Osteoblast (primary cell): ENCODE measurements at regions not wholly inside any gene's neighbourhood (a gene's known extent, or its start where the extent isn't known, plus 50 kb on each side); places are given as distances from the start of the nearest gene placed in this dataset.

Experiments
- DNase-seq: peaks from one replicate; pipeline ENCODE4 v3.0.0; 2011; ENCODE audit warnings: low spot score, mixed read lengths; ENCODE audit not compliant: insufficient read length; ENCODE audit errors: missing footprints
- H2AFZ ChIP-seq: 2 replicates; pipeline ENCODE4 v1.6.0; 2011; ENCODE audit warnings: mild to moderate bottlenecking, low read length
- H3K27ac ChIP-seq: 2 replicates; pipeline ENCODE4 v1.5.1; 2011; ENCODE audit warnings: mild to moderate bottlenecking, low read depth, low read length, moderate library complexity
- H3K27me3 ChIP-seq: 2 replicates; pipeline ENCODE4 v1.6.0; 2012; ENCODE audit warnings: mild to moderate bottlenecking, control low read depth, inconsistent platforms, low read length, moderate library complexity; ENCODE audit not compliant: insufficient read depth
- H3K36me3 ChIP-seq: 2 replicates; pipeline ENCODE4 v1.5.1; 2011; ENCODE audit warnings: mild to moderate bottlenecking, low read length, control low read depth, moderate library complexity; ENCODE audit not compliant: insufficient read depth
- H3K4me1 ChIP-seq: 2 replicates; pipeline ENCODE4 v1.5.1; 2011; ENCODE audit warnings: mild to moderate bottlenecking, low read length, control low read depth, moderate library complexity; ENCODE audit not compliant: insufficient read depth
- H3K4me2 ChIP-seq: 2 replicates; pipeline ENCODE4 v1.6.0; 2011; ENCODE audit warnings: mild to moderate bottlenecking, low read length; ENCODE audit not compliant: insufficient read depth
- H3K4me3 ChIP-seq: fragments of 200-600 bp; sonication (generic); 3 replicates; pipeline ENCODE4 v1.5.1; 2012; ENCODE audit warnings: mild to moderate bottlenecking, low read length, inconsistent platforms; ENCODE audit not compliant: insufficient read depth
- H3K79me2 ChIP-seq: 2 replicates; pipeline ENCODE4 v1.6.0; 2012; ENCODE audit warnings: mild to moderate bottlenecking, low read length, control low read depth, inconsistent platforms; ENCODE audit not compliant: insufficient read depth
- H3K9me3 ChIP-seq: 2 replicates; pipeline ENCODE4 v1.5.1; 2011; ENCODE audit warnings: low read depth, low read length, control low read depth
- H4K20me1 ChIP-seq: 2 replicates; pipeline ENCODE4 v1.6.0; 2012; ENCODE audit warnings: mild to moderate bottlenecking, low read length, control low read depth; ENCODE audit not compliant: insufficient read depth
- TF ChIP-seq, protein P1 (sequence below): IDR thresholded peaks from 2 replicates; pipeline ENCODE4 v1.5.1; 2011; ENCODE audit warnings: mild to moderate bottlenecking, low read depth, low read length, moderate library complexity; ENCODE audit errors: extremely low read depth

DNA sequence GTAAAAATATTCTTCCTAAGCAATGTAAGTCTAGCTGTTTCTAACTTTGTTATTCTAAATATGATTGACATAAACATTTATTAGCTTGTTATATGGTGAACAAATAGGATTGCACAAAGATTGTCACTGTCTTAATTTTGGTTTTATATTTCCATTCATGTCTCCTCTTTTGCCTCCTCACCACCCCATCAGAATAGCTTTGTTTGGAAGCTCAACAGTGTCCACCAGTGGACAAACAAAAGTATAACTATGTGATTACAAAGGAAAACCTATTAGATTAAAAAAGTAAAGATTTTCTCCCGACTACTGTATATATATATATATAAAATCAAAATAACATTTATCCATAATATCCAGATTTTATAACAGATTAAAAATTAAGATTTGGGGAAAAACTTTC, 468.2 kb downstream of the ZIC3 start:
- Histone ChIP-seq H3K4me1 (no peaks in the 10 kb centered on the region), H4K20me1 (no peaks in the 10 kb centered on the region), H3K27ac (no peak overlapping the region), H3K9me3 (no peaks in the 10 kb centered on the region), H3K36me3 (no peaks in the 10 kb centered on the region), H2AFZ (no peak overlapping the region), H3K4me3 (no peak overlapping the region), H3K27me3 (no peaks in the 10 kb centered on the region), H3K4me2 (no peak overlapping the region), H3K79me2 (no peaks in the 10 kb centered on the region)
- TF ChIP-seq, protein P1, sequence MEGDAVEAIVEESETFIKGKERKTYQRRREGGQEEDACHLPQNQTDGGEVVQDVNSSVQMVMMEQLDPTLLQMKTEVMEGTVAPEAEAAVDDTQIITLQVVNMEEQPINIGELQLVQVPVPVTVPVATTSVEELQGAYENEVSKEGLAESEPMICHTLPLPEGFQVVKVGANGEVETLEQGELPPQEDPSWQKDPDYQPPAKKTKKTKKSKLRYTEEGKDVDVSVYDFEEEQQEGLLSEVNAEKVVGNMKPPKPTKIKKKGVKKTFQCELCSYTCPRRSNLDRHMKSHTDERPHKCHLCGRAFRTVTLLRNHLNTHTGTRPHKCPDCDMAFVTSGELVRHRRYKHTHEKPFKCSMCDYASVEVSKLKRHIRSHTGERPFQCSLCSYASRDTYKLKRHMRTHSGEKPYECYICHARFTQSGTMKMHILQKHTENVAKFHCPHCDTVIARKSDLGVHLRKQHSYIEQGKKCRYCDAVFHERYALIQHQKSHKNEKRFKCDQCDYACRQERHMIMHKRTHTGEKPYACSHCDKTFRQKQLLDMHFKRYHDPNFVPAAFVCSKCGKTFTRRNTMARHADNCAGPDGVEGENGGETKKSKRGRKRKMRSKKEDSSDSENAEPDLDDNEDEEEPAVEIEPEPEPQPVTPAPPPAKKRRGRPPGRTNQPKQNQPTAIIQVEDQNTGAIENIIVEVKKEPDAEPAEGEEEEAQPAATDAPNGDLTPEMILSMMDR = no peak
- DNase-seq = no peak

DNA sequence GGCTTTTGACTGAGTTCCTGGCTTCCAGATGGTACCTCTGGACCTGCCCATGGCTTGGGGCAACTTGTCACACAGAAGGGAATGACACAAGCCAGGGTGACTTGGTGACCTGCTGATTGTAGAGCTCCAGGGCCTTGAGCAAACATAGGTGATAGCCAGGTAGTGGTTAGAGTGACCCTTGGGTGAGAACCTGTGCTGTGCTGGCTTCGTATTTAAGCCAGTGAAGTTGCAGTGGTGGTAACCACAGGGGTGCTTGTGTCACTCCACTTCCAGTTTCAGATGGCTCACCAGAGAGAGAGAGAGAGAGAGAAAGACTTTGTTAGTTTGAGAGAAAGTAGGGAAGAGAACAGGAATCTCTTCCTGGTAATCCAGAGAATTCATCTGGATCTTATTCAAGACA, 471.6 kb downstream of the ZIC3 start:
- Histone ChIP-seq H3K4me3 (no peak overlapping the region), H3K79me2 (no peaks in the 10 kb centered on the region), H3K4me1 (no peaks in the 10 kb centered on the region), H4K20me1 (no peaks in the 10 kb centered on the region), H2AFZ (no peak overlapping the region), H3K27ac (no peak overlapping the region), H3K9me3 (no peaks in the 10 kb centered on the region), H3K4me2 (no peak overlapping the region), H3K36me3 (no peaks in the 10 kb centered on the region), H3K27me3 (no peaks in the 10 kb centered on the region)
- DNase-seq = no peak
- TF ChIP-seq, protein P1 = no peak

DNA sequence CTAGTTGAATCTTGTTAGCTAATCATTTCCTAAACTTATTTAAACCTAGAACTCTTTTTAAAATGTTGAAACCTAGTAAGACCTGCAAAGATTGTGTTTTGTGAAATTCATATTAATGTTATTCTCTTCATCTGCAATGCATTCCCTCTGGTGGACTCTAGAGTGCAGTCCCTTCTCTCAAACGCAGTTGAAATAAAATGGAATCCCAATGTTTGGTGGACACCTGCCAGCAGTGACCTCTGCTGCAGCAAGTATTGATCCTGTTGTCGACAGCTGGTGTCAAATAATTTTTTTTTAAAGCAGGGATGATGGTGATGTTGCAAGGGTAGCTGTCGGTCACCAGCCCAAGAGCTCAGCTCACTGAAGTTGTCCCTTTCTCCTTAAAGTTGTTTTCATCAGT, 492.0 kb downstream of the ZIC3 start:
- Histone ChIP-seq H2AFZ (no peak overlapping the region), H3K79me2 (no peaks in the 10 kb centered on the region), H3K9me3 (no peaks in the 10 kb centered on the region), H4K20me1 (no peaks in the 10 kb centered on the region), H3K4me3 (no peak overlapping the region), H3K4me1 (no peaks in the 10 kb centered on the region), H3K36me3 (no peaks in the 10 kb centered on the region), H3K27me3 (no peaks in the 10 kb centered on the region), H3K27ac (no peak overlapping the region), H3K4me2 (no peak overlapping the region)
- DNase-seq = no peak
- TF ChIP-seq, protein P1 = no peak

DNA sequence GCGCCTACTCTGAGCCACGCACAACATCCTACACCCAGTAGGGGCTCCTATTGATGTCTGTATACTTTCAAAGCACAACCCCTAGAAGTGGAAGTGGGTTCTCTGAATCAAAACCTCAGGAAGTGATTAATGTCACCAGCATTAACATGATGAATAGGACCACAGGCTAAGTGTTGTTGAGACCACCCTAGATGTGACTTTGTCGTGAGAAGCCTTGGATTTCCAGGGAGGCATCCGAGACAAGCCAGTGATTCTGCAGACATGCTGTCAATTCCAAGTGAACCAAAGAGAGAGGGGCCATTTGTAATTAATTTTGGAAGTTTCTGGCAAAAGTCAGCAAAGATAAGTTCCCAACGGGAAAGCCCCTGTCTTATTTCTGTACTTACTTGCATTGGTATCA, 493.0 kb downstream of the ZIC3 start:
- no peaks in the 10 kb centered on the region for H3K79me2 ChIP-seq

More for the DNA sequence above, 493.0 kb downstream of the ZIC3 start:
- H3K4me3 ChIP-seq = no peak overlapping the region
- no peaks in the 10 kb centered on the region for H3K36me3 ChIP-seq
- TF ChIP-seq, protein P1 = no peak
- H3K9me3 ChIP-seq = no peaks in the 10 kb centered on the region
- no peaks in the 10 kb centered on the region for H4K20me1 ChIP-seq
- H3K27me3 ChIP-seq = no peaks in the 10 kb centered on the region
- no peak overlapping the region for H3K4me2 ChIP-seq
- H3K4me1 ChIP-seq = no peaks in the 10 kb centered on the region
- H2AFZ ChIP-seq = no peak overlapping the region
- no peak overlapping the region for H3K27ac ChIP-seq
- DNase-seq = no peak
